B cell (primary cell): ENCODE measurements at regions not wholly inside any gene's neighbourhood (a gene's known extent, or its start where the extent isn't known, plus 50 kb on each side); places are given as distances from the start of the nearest gene placed in this dataset.

Source experiments
- ATAC-seq: fragments of 200-7000 bp; cut with Tn5 transposase; one replicate; pipeline ENCODE4 v1.10.0; 2021; ENCODE audit warnings: low read depth, mild to moderate bottlenecking, moderate number of reproducible peaks, moderate library complexity
- CTCF ChIA-PET: fragments of 350-600 bp; sonication (Branson Sonifier 250); formaldehyde crosslinking; loops from one replicate; lab custom pipeline; 2021; ENCODE audit warnings: antibody characterized with exemption, inconsistent platforms; lab: Charles Lee
- POLR2A ChIA-PET: fragments of 350-600 bp; sonication (Branson Sonifier 250); formaldehyde crosslinking; loops from one replicate; lab custom pipeline; 2021; ENCODE audit warnings: antibody characterized with exemption; lab: Charles Lee
- DNase-seq: peaks from one replicate; pipeline ENCODE4 v3.0.0; 2013
- H2AFZ ChIP-seq: 2 replicates; pipeline ENCODE4 v1.6.1; 2012; ENCODE audit warnings: mild to moderate bottlenecking, low read depth, low read length; ENCODE audit not compliant: insufficient read depth, poor library complexity, severe bottlenecking
- H3K27ac ChIP-seq, 2 donors: 1 replicate in 1 of 2; 2 replicates in 1 of 2; pipeline ENCODE4 v1.5.1; 2012 to 2013; ENCODE audit warnings: low read length in 2 of 2, mild to moderate bottlenecking in 2 of 2, moderate library complexity in 1 of 2
- H3K27me3 ChIP-seq, 4 experiments: fragments of 200-600 bp in 1 of 4; sonication (generic) in 1 of 4; replicated peaks in 1 of 4; 1 replicate in 2 of 4; 2 replicates in 2 of 4; pipeline versions ENCODE4 v1.6.1 to v1.7.0; 2013 to 2016; ENCODE audit warnings: low read length in 3 of 4, mild to moderate bottlenecking in 2 of 4, mixed read lengths in 1 of 4, moderate library complexity in 1 of 4; ENCODE audit not compliant: insufficient read depth in 4 of 4, control insufficient read depth in 3 of 4; ENCODE audit errors: control extremely low read depth in 1 of 4
- H3K36me3 ChIP-seq, 2 experiments: replicated peaks in 1 of 2; 1 replicate in 1 of 2; 2 replicates in 1 of 2; pipeline versions ENCODE4 v1.6.1 to v1.7.1; 2013; ENCODE audit warnings: low read length in 1 of 2; ENCODE audit not compliant: insufficient read depth in 2 of 2, control insufficient read depth in 1 of 2; ENCODE audit errors: control extremely low read depth in 1 of 2, extremely low read depth in 1 of 2
- H3K4me1 ChIP-seq, 2 donors: fragments of 200-600 bp in 1 of 2; sonication (generic) in 1 of 2; 1 replicate in 1 of 2; 2 replicates in 1 of 2; pipeline versions ENCODE4 v1.5.1 to v1.6.1; 2013 to 2017; ENCODE audit warnings: low read length in 2 of 2; ENCODE audit not compliant: control insufficient read depth in 2 of 2, insufficient read depth in 2 of 2
- H3K4me2 ChIP-seq: replicated peaks from 2 replicates; pipeline ENCODE3; 2012; ENCODE audit warnings: mild to moderate bottlenecking, low read depth, low read length; ENCODE audit not compliant: poor library complexity, severe bottlenecking
- H3K4me3 ChIP-seq, 5 experiments: fragments of 200-600 bp in 1 of 5; sonication (generic) in 1 of 5; 1 replicate in 3 of 5; 2 replicates in 2 of 5; pipeline versions ENCODE4 v1.5.1 to v1.7.0; 2011 to 2016; ENCODE audit warnings: low read length in 4 of 5, mild to moderate bottlenecking in 4 of 5, low read depth in 2 of 5, control low read depth in 1 of 5, moderate library complexity in 1 of 5; ENCODE audit not compliant: insufficient read depth in 1 of 5; ENCODE audit errors: control extremely low read depth in 1 of 5, extremely low read depth in 1 of 5
- H3K79me2 ChIP-seq: fragments of 200-600 bp; sonication (generic); one replicate; pipeline ENCODE4 v1.6.0; 2016; ENCODE audit warnings: low read length; ENCODE audit not compliant: control insufficient read depth, insufficient read depth
- H3K9ac ChIP-seq: fragments of 200-600 bp; sonication (generic); 2 replicates; pipeline ENCODE4 v1.6.1; 2017; ENCODE audit warnings: mild to moderate bottlenecking, low read length, moderate library complexity
- H3K9me3 ChIP-seq, 3 donors: one replicate each; pipeline versions ENCODE4 v1.6.1 to v1.7.1; 2013; ENCODE audit warnings: low read length in 2 of 3; ENCODE audit not compliant: control insufficient read depth in 2 of 3, insufficient read depth in 1 of 3; ENCODE audit errors: control extremely low read depth in 1 of 3
- H4K20me1 ChIP-seq: 2 replicates; pipeline ENCODE4 v1.6.0; 2012; ENCODE audit warnings: mild to moderate bottlenecking, low read length; ENCODE audit not compliant: insufficient read depth, control insufficient read depth, poor library complexity, severe bottlenecking
- H3K27ac Mint-ChIP-seq: one replicate; pipeline ENCODE4 v1.8.0; 2021; ENCODE audit warnings: mixed read lengths
- H3K27me3 Mint-ChIP-seq: one replicate; pipeline ENCODE4 v1.8.0; 2021; ENCODE audit warnings: mixed read lengths
- H3K4me1 Mint-ChIP-seq: one replicate; pipeline ENCODE4 v1.8.0; 2021; ENCODE audit warnings: mixed read lengths
- H3K4me3 Mint-ChIP-seq: one replicate; pipeline ENCODE4 v1.8.0; 2021; ENCODE audit warnings: mixed read lengths
- H3K9me3 Mint-ChIP-seq: one replicate; pipeline ENCODE4 v1.8.0; 2022; ENCODE audit warnings: mixed read lengths; ENCODE audit not compliant: insufficient read depth
- CTCF ChIP-seq: fragments of 200-600 bp; IDR thresholded peaks from one replicate; pipeline ENCODE4 v1.8.0; 2022; ENCODE audit warnings: antibody characterized with exemption, mild to moderate bottlenecking
- EZH2 ChIP-seq: IDR thresholded peaks from 2 replicates; pipeline ENCODE4 v1.6.1; 2012; ENCODE audit warnings: borderline replicate concordance, low read depth, mild to moderate bottlenecking, moderate library complexity, low read length; ENCODE audit not compliant: insufficient read depth, poor library complexity, severe bottlenecking
- WGBS: methylation state at CpG from one replicate; pipeline ENCODE4 v1.1.5; 2013; ENCODE audit warnings: missing lambda C conversion rate; ENCODE audit not compliant: insufficient coverage; 5-methylcytosine and 5-hydroxymethylcytosine counted together
- intact Hi-C: fragments of 100-400 bp; cut with micrococcal nuclease; formaldehyde crosslinking; loops from one replicate; pipeline ENCODE4 v1.10.0; 2022

- CTCF ChIA-PET: interaction anchor here (0.8 kb wide), 1 partner anchor 95 kb away, joined by 4 read pairs; no protein-coding TSS in a partner anchor
- peaks cover 0 to 13% (median 2%) of the 10 kb centered on the region in 4 experiments for H3K27me3 ChIP-seq
- Mint-ChIP-seq H3K4me3 (no peak overlapping the region), H3K27me3 (peaks cover 28% of the 10 kb centered on the region), H3K9me3 (no peaks in the 10 kb centered on the region), H3K4me1 (no peaks in the 10 kb centered on the region), H3K27ac (no peak overlapping the region)
- H3K27ac ChIP-seq: no peak overlapping the region
- H3K4me1 ChIP-seq: no peaks in the 10 kb centered on the region
- DNase-seq: no peak
- TF ChIP-seq CTCF: no peak
- TF ChIP-seq EZH2: no peak
- no peak overlapping the region for H2AFZ ChIP-seq
- no peaks in the 10 kb centered on the region for H3K36me3 ChIP-seq
- intact Hi-C loops: no loop called here
- no peak overlapping the region for H3K4me2 ChIP-seq
- no peak overlapping the region for H3K9ac ChIP-seq
- no peaks in the 10 kb centered on the region for H3K79me2 ChIP-seq
- no peak for ATAC-seq
- H3K9me3 ChIP-seq: no peaks in the 10 kb centered on the region
- WGBS: 89% methylated on average over 8 of the region's 8 CpGs
- no peaks in the 10 kb centered on the region for H4K20me1 ChIP-seq
- POLR2A ChIA-PET: no interaction called here
- H3K4me3 ChIP-seq: no peak overlapping the region
Observed at GRCh38 chr5:135092476-135092875, 58.4 kb upstream of the PITX1 start.

- no peak overlapping the region for H3K4me3 Mint-ChIP-seq
- TF ChIP-seq EZH2: no peak
- no peak for TF ChIP-seq CTCF
- Histone ChIP-seq H3K9me3 (peaks cover 0 to 2% (median 0%) of the 10 kb centered on the region in 3 donors), H2AFZ (no peak overlapping the region), H3K27me3 (peaks cover 0 to 11% (median 1%) of the 10 kb centered on the region in 4 experiments), H3K79me2 (no peaks in the 10 kb centered on the region), H3K36me3 (no peaks in the 10 kb centered on the region), H3K4me2 (no peak overlapping the region), H3K4me3 (no peak overlapping the region), H4K20me1 (no peaks in the 10 kb centered on the region), H3K4me1 (no peaks in the 10 kb centered on the region), H3K9ac (no peak overlapping the region), H3K27ac (no peak overlapping the region)
- ATAC-seq: no peak
- no peaks in the 10 kb centered on the region for H3K9me3 Mint-ChIP-seq
- H3K27ac Mint-ChIP-seq: no peak overlapping the region
- intact Hi-C loops: no loop called here
- DNase-seq: no peak
- CTCF ChIA-PET: no interaction called here
- 95% methylated on average over 2 of the region's 3 CpGs for WGBS
- POLR2A ChIA-PET: no interaction called here
- peaks cover 22% of the 10 kb centered on the region for H3K27me3 Mint-ChIP-seq
- no peaks in the 10 kb centered on the region for H3K4me1 Mint-ChIP-seq
Observed at GRCh38 chr5:135091286-135091685, 57.3 kb upstream of the PITX1 start.
